Frontal cortex (tissue), 3 donors: ENCODE measurements at regions not wholly inside any gene's neighbourhood (a gene's known extent, or its start where the extent isn't known, plus 50 kb on each side); places are given as distances from the start of the nearest gene placed in this dataset.

Experiments
- DNase-seq, 2 donors: peaks; one replicate each; pipeline ENCODE4 v3.0.0; 2012; ENCODE audit warnings: low spot score in 2 of 2
- FAIRE-seq: peaks from 2 replicates; lab custom pipeline; 2012; peaks lifted over from hg19 to GRCh38; lab: Jason Lieb, UNC
- donor health status: control.
- donor health status: control.
- donor health status: control.

GRCh38 chr13:78816592-78816991, 157.6 kb upstream of the OBI1 start:
- FAIRE-seq = no peak
- DNase-seq = no peak

GRCh38 chr13:78816154-78816553, 157.2 kb upstream of the OBI1 start:
- DNase-seq = no peak
- no peak for FAIRE-seq

GRCh38 chr13:78806457-78806856, 147.5 kb upstream of the OBI1 start:
- FAIRE-seq (no peak), DNase-seq (no peak)

GRCh38 chr13:78802912-78803311, 144.0 kb upstream of the OBI1 start:
- FAIRE-seq (no peak), DNase-seq (no peak)

- FAIRE-seq (no peak), DNase-seq (no peak)
Observed at GRCh38 chr13:78787190-78787589, 128.2 kb upstream of the OBI1 start.

GRCh38 chr13:78786459-78786858, 127.5 kb upstream of the OBI1 start:
- DNase-seq (no peak), FAIRE-seq (no peak)

GRCh38 chr13:78785764-78786163, 126.8 kb upstream of the OBI1 start:
- FAIRE-seq = no peak
- no peak for DNase-seq

GRCh38 chr13:78784014-78784750, 125.2 kb upstream of the OBI1 start:
- DNase-seq = no peak
- no peak for FAIRE-seq

- no peak for DNase-seq
- no peak for FAIRE-seq
Observed at GRCh38 chr13:78780708-78781107, 121.8 kb upstream of the OBI1 start.

GRCh38 chr13:78779608-78780007, 120.7 kb upstream of the OBI1 start:
- no peak for DNase-seq
- no peak for FAIRE-seq

GRCh38 chr13:78777976-78778375, 119.0 kb upstream of the OBI1 start:
- DNase-seq = no peak
- no peak for FAIRE-seq

GRCh38 chr13:78777396-78777795, 118.4 kb upstream of the OBI1 start:
- FAIRE-seq (no peak), DNase-seq (no peak)

- no peak for FAIRE-seq
- no peak for DNase-seq
Observed at GRCh38 chr13:78772933-78773332, 114.0 kb upstream of the OBI1 start.

GRCh38 chr13:78770601-78771000, 111.6 kb upstream of the OBI1 start:
- no peak for FAIRE-seq

GRCh38 chr13:78768950-78769349, 110.0 kb upstream of the OBI1 start:
- DNase-seq (no peak), FAIRE-seq (no peak)

More at GRCh38 chr13:78770601-78771000, 111.6 kb upstream of the OBI1 start:
- DNase-seq = no peak

GRCh38 chr13:78764665-78765064, 105.7 kb upstream of the OBI1 start:
- FAIRE-seq (no peak), DNase-seq (no peak)

GRCh38 chr13:78762825-78763224, 103.9 kb upstream of the OBI1 start:
- FAIRE-seq (no peak), DNase-seq (no peak)

GRCh38 chr13:78759704-78760103, 100.7 kb upstream of the OBI1 start:
- DNase-seq (no peak), FAIRE-seq (no peak)

- FAIRE-seq (no peak), DNase-seq (no peak)
Observed at GRCh38 chr13:78758549-78758948, 99.6 kb upstream of the OBI1 start.

GRCh38 chr13:78753435-78753834, 94.5 kb upstream of the OBI1 start:
- FAIRE-seq (no peak), DNase-seq (no peak)

- no peak for FAIRE-seq
Observed at GRCh38 chr13:78750735-78751134, 91.8 kb upstream of the OBI1 start.

GRCh38 chr13:78743973-78744372, 85.0 kb upstream of the OBI1 start:
- DNase-seq (no peak), FAIRE-seq (no peak)

More at GRCh38 chr13:78750735-78751134, 91.8 kb upstream of the OBI1 start:
- no peak for DNase-seq
